Left lung (tissue), 4 donors: ENCODE measurements at regions not wholly inside any gene's neighbourhood (a gene's known extent, or its start where the extent isn't known, plus 50 kb on each side); places are given as distances from the start of the nearest gene placed in this dataset.

Source experiments
- ATAC-seq: fragments of 200-7000 bp; cut with Tn5 transposase; one replicate; pipeline ENCODE4 v1.9.1; 2020; ENCODE audit warnings: moderate library complexity
- DNase-seq, 4 donors: peaks; one replicate each; pipeline ENCODE4 v3.0.0-alpha.2; 2013 to 2020
- H3K27ac ChIP-seq, 2 donors: fragments of 200-600 bp; sonication (generic) in 1 of 2; one replicate each; pipeline versions ENCODE4 v1.5.0 to v1.8.0; 2020 to 2021
- H3K27me3 ChIP-seq, 2 donors: fragments of 200-600 bp; sonication (generic) in 1 of 2; one replicate each; pipeline versions ENCODE4 v1.5.0 to v1.8.0; 2020 to 2021
- H3K36me3 ChIP-seq, 2 donors: fragments of 200-600 bp; sonication (generic) in 1 of 2; one replicate each; pipeline versions ENCODE4 v1.5.0 to v1.8.0; 2020 to 2021
- H3K4me1 ChIP-seq, 2 donors: fragments of 200-600 bp; one replicate each; pipeline ENCODE4 v1.8.0; 2021
- H3K4me3 ChIP-seq, 2 donors: fragments of 200-600 bp; sonication (generic) in 1 of 2; one replicate each; pipeline versions ENCODE4 v1.5.0 to v1.8.0; 2020 to 2021; ENCODE audit warnings: mild to moderate bottlenecking in 1 of 2
- H3K9me3 ChIP-seq, 2 donors: fragments of 200-600 bp; sonication (generic) in 1 of 2; one replicate each; pipeline versions ENCODE4 v1.5.0 to v1.8.0; 2020 to 2021
- intact Hi-C, 2 donors: fragments of 100-400 bp; cut with DNase I; formaldehyde crosslinking; loops; one replicate each; pipeline versions ENCODE4 v1.11.2 to v1.14.2; 2022
- TF ChIP-seq, protein P1 (sequence below), 2 donors: fragments of 200-600 bp; sonication (generic) in 1 of 2; IDR thresholded peaks; one replicate each; pipeline versions ENCODE4 v1.5.0 to v1.8.0; 2021; ENCODE audit warnings: antibody characterized with exemption in 2 of 2
- donor health status: DM: no; HTN: yes; CAD: no.
- donor health status: DM: no; HTN: no; CAD: no.

DNA sequence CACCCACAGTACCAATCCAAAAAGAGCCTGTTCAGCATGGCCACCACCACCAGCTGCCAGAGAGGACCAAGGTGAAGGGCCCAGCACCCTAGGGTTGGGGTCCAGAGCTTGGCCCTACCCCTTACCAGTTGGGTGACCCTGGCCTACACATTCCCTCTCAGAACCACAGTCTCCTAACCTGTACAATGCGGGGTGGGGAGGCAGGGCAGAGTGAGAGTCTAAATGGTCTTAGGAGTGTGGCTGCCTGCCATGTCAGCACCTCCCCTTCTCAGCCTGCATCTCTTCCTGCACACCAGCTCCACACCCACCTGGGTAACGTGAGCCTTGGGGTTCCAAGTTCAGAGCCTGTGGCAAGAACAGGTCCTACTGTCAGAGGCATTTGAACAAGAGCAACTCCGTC lies 92.2 kb downstream of the C5orf15 start:
- Histone ChIP-seq H3K27me3 (no peaks in the 10 kb centered on the region), H3K4me3 (no peak overlapping the region), H3K27ac (no peak overlapping the region), H3K4me1 (no peaks in the 10 kb centered on the region), H3K36me3 (no peaks in the 10 kb centered on the region), H3K9me3 (peaks cover 0 to 4% of the 10 kb centered on the region in 2 donors)
- TF ChIP-seq, protein P1, sequence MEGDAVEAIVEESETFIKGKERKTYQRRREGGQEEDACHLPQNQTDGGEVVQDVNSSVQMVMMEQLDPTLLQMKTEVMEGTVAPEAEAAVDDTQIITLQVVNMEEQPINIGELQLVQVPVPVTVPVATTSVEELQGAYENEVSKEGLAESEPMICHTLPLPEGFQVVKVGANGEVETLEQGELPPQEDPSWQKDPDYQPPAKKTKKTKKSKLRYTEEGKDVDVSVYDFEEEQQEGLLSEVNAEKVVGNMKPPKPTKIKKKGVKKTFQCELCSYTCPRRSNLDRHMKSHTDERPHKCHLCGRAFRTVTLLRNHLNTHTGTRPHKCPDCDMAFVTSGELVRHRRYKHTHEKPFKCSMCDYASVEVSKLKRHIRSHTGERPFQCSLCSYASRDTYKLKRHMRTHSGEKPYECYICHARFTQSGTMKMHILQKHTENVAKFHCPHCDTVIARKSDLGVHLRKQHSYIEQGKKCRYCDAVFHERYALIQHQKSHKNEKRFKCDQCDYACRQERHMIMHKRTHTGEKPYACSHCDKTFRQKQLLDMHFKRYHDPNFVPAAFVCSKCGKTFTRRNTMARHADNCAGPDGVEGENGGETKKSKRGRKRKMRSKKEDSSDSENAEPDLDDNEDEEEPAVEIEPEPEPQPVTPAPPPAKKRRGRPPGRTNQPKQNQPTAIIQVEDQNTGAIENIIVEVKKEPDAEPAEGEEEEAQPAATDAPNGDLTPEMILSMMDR (IDR thresholded peaks at IDR 0.05): no peak
- intact Hi-C loops: loop anchor here in 1 of 2 donors (10.0 kb wide), 1 partner anchor 451 kb away; no protein-coding TSS in a partner anchor
- DNase-seq (no peak), ATAC-seq (no peak)

DNA sequence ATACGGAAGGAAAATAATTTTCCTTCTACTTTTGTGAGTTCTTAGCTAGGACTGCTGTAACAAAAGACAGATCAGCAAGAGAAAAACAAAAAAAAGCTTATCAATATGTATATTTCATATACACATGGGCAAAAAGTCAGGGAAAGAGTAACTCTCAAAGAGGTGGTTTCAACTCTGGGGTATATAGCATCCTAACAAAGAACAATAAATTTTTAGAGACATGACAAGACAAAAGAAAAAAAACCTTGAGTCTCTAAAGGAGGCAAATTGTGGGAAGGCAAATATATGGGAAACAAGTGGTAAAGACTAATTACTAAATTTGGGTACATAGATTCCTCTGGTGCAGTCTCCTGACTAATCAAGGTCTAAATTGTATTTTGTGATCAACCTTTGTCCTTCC lies 93.2 kb downstream of the C5orf15 start:
- TF ChIP-seq, protein P1 (IDR thresholded peaks at IDR 0.05): no peak
- Histone ChIP-seq H3K9me3 (peaks cover 0 to 4% of the 10 kb centered on the region in 2 donors), H3K27me3 (no peaks in the 10 kb centered on the region), H3K27ac (no peak overlapping the region), H3K4me1 (no peaks in the 10 kb centered on the region), H3K36me3 (no peaks in the 10 kb centered on the region), H3K4me3 (no peak overlapping the region)
- ATAC-seq: no peak
- intact Hi-C loops: loop anchor here in 1 of 2 donors (10.0 kb wide), 1 partner anchor 450 kb away; no protein-coding TSS in a partner anchor
- DNase-seq: no peak

- Histone ChIP-seq H3K36me3 (no peaks in the 10 kb centered on the region), H3K27ac (no peak overlapping the region), H3K4me1 (no peaks in the 10 kb centered on the region), H3K27me3 (no peaks in the 10 kb centered on the region), H3K9me3 (peaks cover 0 to 4% of the 10 kb centered on the region in 2 donors), H3K4me3 (no peak overlapping the region)
- DNase-seq (no peak), ATAC-seq (no peak)
- TF ChIP-seq, protein P1 (IDR thresholded peaks at IDR 0.05): no peak
- intact Hi-C loops: loop anchor here in 1 of 2 donors (10.0 kb wide), 1 partner anchor 449 kb away; no protein-coding TSS in a partner anchor
Measured at GRCh38 chr5:133873449-133873848, 95.0 kb downstream of the C5orf15 start.

DNA sequence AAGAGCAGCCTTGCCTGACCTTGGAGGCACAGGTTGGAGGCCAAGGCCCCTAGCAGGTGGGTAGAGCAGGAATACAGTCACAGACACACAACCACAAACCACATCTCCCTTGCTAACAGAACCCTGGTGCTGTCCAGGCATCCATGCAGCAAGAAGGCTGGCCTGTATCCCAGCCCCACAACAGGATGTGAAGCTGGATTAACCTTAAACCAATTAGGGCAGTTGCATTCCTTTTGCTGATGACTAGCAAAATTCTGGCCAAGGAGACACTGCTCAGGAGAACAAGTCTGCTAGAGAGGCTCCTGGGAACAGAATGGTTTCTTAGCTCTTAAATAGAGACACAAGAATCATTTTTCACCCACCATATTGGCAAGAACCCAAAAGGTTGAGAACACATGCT lies 97.8 kb downstream of the C5orf15 start:
- no peak for DNase-seq
- ATAC-seq: no peak
- no peaks in the 10 kb centered on the region for H3K4me1 ChIP-seq
- H3K27ac ChIP-seq: no peak overlapping the region
- H3K4me3 ChIP-seq: no peak overlapping the region
- H3K9me3 ChIP-seq: peaks cover 0 to 4% of the 10 kb centered on the region in 2 donors
- intact Hi-C loops: loop anchor here in 1 of 2 donors (10.0 kb wide), 1 partner anchor 446 kb away; no protein-coding TSS in a partner anchor
- no peaks in the 10 kb centered on the region for H3K36me3 ChIP-seq
- no peaks in the 10 kb centered on the region for H3K27me3 ChIP-seq
- TF ChIP-seq, protein P1 (IDR thresholded peaks at IDR 0.05): no peak

- no peaks in the 10 kb centered on the region for H3K9me3 ChIP-seq
- no peak for ATAC-seq
- no peaks in the 10 kb centered on the region for H3K27me3 ChIP-seq
- no peak for DNase-seq
- no peaks in the 10 kb centered on the region for H3K4me1 ChIP-seq
- TF ChIP-seq, protein P1 (IDR thresholded peaks at IDR 0.05): no peak
- H3K4me3 ChIP-seq: no peak overlapping the region
- H3K27ac ChIP-seq: no peak overlapping the region
- intact Hi-C loops: loop anchor here in 1 of 2 donors (10.0 kb wide), 1 partner anchor 445 kb away; no protein-coding TSS in a partner anchor
- H3K36me3 ChIP-seq: no peaks in the 10 kb centered on the region
Measured at GRCh38 chr5:133869519-133870335, 98.7 kb downstream of the C5orf15 start.
